GM23248 (cell line): ENCODE measurements at regions not wholly inside any gene's neighbourhood (a gene's known extent, or its start where the extent isn't known, plus 50 kb on each side); places are given as distances from the start of the nearest gene placed in this dataset.

ENCODE experiments used
- DNase-seq: peaks from one replicate; pipeline ENCODE4 v3.0.0-alpha.2; 2015
- H2AFZ ChIP-seq: fragments of 200-600 bp; sonication (generic); 2 replicates; pipeline ENCODE4 v1.6.1; 2016; ENCODE audit warnings: antibody characterized with exemption
- H3F3A ChIP-seq: fragments of 200-600 bp; sonication (generic); 2 replicates; pipeline ENCODE4 v1.6.1; 2016; ENCODE audit warnings: mild to moderate bottlenecking, antibody characterized with exemption, mixed run types; ENCODE audit not compliant: insufficient read depth
- H3K27ac ChIP-seq: fragments of 200-600 bp; sonication (generic); 2 replicates; pipeline ENCODE4 v1.5.1; 2016; ENCODE audit warnings: mild to moderate bottlenecking
- H3K27me3 ChIP-seq: fragments of 200-600 bp; sonication (generic); replicated peaks from 2 replicates; pipeline ENCODE4 v1.6.1; 2016; ENCODE audit warnings: mild to moderate bottlenecking; ENCODE audit not compliant: insufficient read depth
- H3K36me3 ChIP-seq: fragments of 200-600 bp; sonication (generic); 2 replicates; pipeline ENCODE4 v1.6.1; 2016; ENCODE audit warnings: low read depth, mild to moderate bottlenecking
- H3K4me1 ChIP-seq: fragments of 200-600 bp; sonication (generic); 2 replicates; pipeline ENCODE4 v1.6.1; 2016; ENCODE audit warnings: mild to moderate bottlenecking; ENCODE audit not compliant: insufficient read depth
- H3K4me2 ChIP-seq: fragments of 200-600 bp; sonication (generic); one replicate; pipeline ENCODE4 v1.6.1; 2016; ENCODE audit warnings: mild to moderate bottlenecking; ENCODE audit not compliant: unreplicated experiment
- H3K4me3 ChIP-seq: fragments of 200-600 bp; sonication (generic); 2 replicates; pipeline ENCODE4 v1.5.1; 2016; ENCODE audit warnings: mild to moderate bottlenecking
- H3K79me2 ChIP-seq: fragments of 200-600 bp; sonication (generic); 2 replicates; pipeline ENCODE4 v1.6.1; 2016; ENCODE audit warnings: mild to moderate bottlenecking; ENCODE audit not compliant: insufficient read depth
- H3K9ac ChIP-seq: fragments of 200-600 bp; sonication (generic); 2 replicates; pipeline ENCODE4 v1.6.1; 2016; ENCODE audit warnings: mild to moderate bottlenecking
- H3K9me2 ChIP-seq: fragments of 200-600 bp; sonication (generic); 2 replicates; pipeline ENCODE4 v1.6.1; 2016; ENCODE audit warnings: mixed run types, mild to moderate bottlenecking, moderate library complexity; ENCODE audit not compliant: insufficient read depth
- H3K9me3 ChIP-seq: fragments of 200-600 bp; sonication (generic); one replicate; pipeline ENCODE4 v1.6.1; 2017; ENCODE audit warnings: low read depth
- H4K20me1 ChIP-seq: fragments of 200-600 bp; sonication (generic); 2 replicates; pipeline ENCODE4 v1.6.0; 2016; ENCODE audit not compliant: insufficient read depth
- EZH2 ChIP-seq: fragments of 200-600 bp; sonication (generic); IDR thresholded peaks from 2 replicates; pipeline ENCODE4 v1.6.1; 2018; ENCODE audit warnings: antibody characterized with exemption, mild to moderate bottlenecking; ENCODE audit not compliant: insufficient read depth, poor library complexity, severe bottlenecking
- EZH2phosphoT487 ChIP-seq: fragments of 200-600 bp; sonication (generic); IDR thresholded peaks from 2 replicates; pipeline ENCODE4 v1.6.1; 2018; ENCODE audit warnings: antibody characterized with exemption, moderate library complexity, mild to moderate bottlenecking, low read depth; ENCODE audit not compliant: insufficient read depth
- WGBS, 2 experiments: methylation state at CpG; one replicate each; pipeline ENCODE4 v1.1.6; 2015 to 2017; ENCODE audit warnings: low lambda C conversion rate in 2 of 2, low coverage in 1 of 2; ENCODE audit errors: missing lambda C conversion rate in 2 of 2; 5-methylcytosine and 5-hydroxymethylcytosine counted together
- in situ Hi-C: fragments of 300-500 bp; cut with MboI; formaldehyde crosslinking; loops from 2 replicates; pipeline ENCODE4 v1.15.0; 2020

DNA sequence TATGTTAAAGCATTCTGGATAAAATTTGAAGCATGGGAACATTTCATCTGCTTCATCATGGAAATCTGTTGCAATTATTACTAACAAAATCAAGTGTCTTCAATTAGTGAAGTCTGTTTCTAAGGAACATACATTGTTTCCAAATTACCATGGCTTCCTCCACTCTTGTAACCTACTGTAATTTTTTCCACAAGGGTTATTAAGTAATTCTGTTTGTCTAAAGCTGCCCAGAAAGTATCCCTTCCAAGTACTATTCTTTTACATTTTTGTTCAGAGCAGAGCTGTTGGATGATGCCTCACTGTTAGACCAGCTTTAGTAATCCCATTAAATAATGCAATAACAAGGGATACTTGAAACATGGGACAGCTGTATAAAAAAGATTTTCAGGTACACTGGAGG lies 483.5 kb upstream of the CD180 start:
- Histone ChIP-seq H3K4me2 (no peak overlapping the region), H3K79me2 (no peaks in the 10 kb centered on the region), H3K9me2 (no peaks in the 10 kb centered on the region), H3K27me3 (no peaks in the 10 kb centered on the region), H3K9me3 (no peaks in the 10 kb centered on the region), H3K4me3 (no peak overlapping the region), H2AFZ (no peak overlapping the region), H3K27ac (no peak overlapping the region), H4K20me1 (no peaks in the 10 kb centered on the region), H3K36me3 (no peaks in the 10 kb centered on the region), H3F3A (no peaks in the 10 kb centered on the region), H3K9ac (no peak overlapping the region), H3K4me1 (no peaks in the 10 kb centered on the region)
- peak; percentile 40 for DNase-seq
- in situ Hi-C loops: no loop called here
- TF ChIP-seq EZH2 (no peak), EZH2phosphoT487 (no peak)

GRCh38 chr5:67679184-67679841 lies 482.7 kb upstream of the CD180 start:
- H3K79me2 ChIP-seq: no peaks in the 10 kb centered on the region
- no peak overlapping the region for H2AFZ ChIP-seq
- H3K4me1 ChIP-seq: no peaks in the 10 kb centered on the region
- no peak overlapping the region for H3K9ac ChIP-seq
- no peak overlapping the region for H3K4me3 ChIP-seq
- H3K36me3 ChIP-seq: no peaks in the 10 kb centered on the region
- no peaks in the 10 kb centered on the region for H3K27me3 ChIP-seq
- 71 to 73% methylated on average over 7 of the region's 7 CpGs for WGBS, 2 experiments
- TF ChIP-seq EZH2 (no peak), EZH2phosphoT487 (no peak)
- DNase-seq: no peak
- no peak overlapping the region for H3K27ac ChIP-seq
- in situ Hi-C loops: no loop called here
- no peaks in the 10 kb centered on the region for H3F3A ChIP-seq
- no peaks in the 10 kb centered on the region for H3K9me2 ChIP-seq
- H3K4me2 ChIP-seq: no peak overlapping the region
- no peaks in the 10 kb centered on the region for H4K20me1 ChIP-seq
- no peaks in the 10 kb centered on the region for H3K9me3 ChIP-seq

- in situ Hi-C loops: no loop called here
- Histone ChIP-seq H3K79me2 (no peaks in the 10 kb centered on the region), H3K27ac (no peak overlapping the region), H3K9me3 (no peaks in the 10 kb centered on the region), H4K20me1 (no peaks in the 10 kb centered on the region), H3K4me3 (no peak overlapping the region), H3K9ac (no peak overlapping the region), H3K27me3 (no peaks in the 10 kb centered on the region), H3K4me1 (no peaks in the 10 kb centered on the region), H3F3A (no peaks in the 10 kb centered on the region), H3K9me2 (no peaks in the 10 kb centered on the region), H2AFZ (no peak overlapping the region), H3K4me2 (no peak overlapping the region), H3K36me3 (no peaks in the 10 kb centered on the region)
- WGBS, 2 experiments: 84 to 96% methylated on average over 3 of the region's 3 CpGs
- TF ChIP-seq EZH2 (no peak), EZH2phosphoT487 (no peak)
- no peak for DNase-seq
Observed at GRCh38 chr5:67678594-67678993, 482.0 kb upstream of the CD180 start.

DNA sequence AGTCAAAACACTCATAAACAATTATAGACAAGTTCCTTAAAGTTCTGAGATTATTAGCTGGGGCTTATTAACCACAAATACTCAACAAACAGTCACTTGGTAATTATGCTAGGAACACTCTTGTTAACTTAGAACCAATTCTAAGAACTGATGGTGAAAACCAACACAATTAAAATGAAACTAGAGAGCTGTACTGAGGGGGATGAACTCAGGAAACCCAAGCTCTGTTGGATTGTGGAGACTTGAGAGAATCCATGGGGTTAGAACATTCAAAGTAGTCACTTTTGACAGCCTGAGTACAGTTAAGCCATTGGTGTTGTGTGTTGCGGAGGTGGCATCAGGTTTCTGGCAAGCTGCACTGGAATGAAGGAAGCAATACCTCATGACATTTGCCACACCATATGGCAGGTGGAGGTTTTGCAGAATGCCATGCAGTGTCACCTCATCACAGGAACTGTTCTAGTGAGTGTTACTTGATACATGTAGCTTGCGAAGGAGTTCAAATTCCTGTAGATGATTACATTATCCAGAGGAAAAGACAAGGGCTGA lies 480.9 kb upstream of the CD180 start:
- Histone ChIP-seq H4K20me1 (no peaks in the 10 kb centered on the region), H3K79me2 (no peaks in the 10 kb centered on the region), H3K27ac (no peak overlapping the region), H3K9me2 (no peaks in the 10 kb centered on the region), H3K9me3 (no peaks in the 10 kb centered on the region), H3K4me1 (peaks cover 5% of the 10 kb centered on the region; the same call in 1 of the 2 replicates), H3K27me3 (no peaks in the 10 kb centered on the region), H2AFZ (no peak overlapping the region), H3F3A (no peaks in the 10 kb centered on the region), H3K36me3 (no peaks in the 10 kb centered on the region), H3K4me2 (no peak overlapping the region), H3K4me3 (no peak overlapping the region), H3K9ac (no peak overlapping the region)
- WGBS, 2 experiments: 95 to 98% methylated on average over 2 of the region's 2 CpGs
- TF ChIP-seq EZH2phosphoT487 (no peak), EZH2 (no peak)
- DNase-seq: no peak
- in situ Hi-C loops: no loop called here

DNA sequence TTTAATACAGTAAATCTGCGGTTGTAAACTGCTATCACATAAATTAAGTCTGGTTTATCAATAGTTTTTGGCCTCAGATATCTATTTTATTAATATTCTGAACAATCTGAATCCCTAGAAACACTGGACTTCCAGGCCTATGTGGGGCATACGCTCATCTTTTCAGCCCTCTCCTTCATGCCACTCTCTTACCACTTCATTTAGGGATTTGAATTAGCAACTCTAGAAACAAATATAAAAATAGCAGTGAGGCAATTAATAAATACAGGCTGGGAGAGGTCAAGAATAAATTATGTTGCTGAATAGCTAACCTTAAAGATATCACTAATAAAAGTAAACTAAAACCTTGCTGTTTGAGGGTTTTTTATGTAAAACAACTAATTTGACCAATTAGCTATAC lies 480.3 kb upstream of the CD180 start:
- Histone ChIP-seq H3K4me3 (no peak overlapping the region), H3K4me1 (peaks cover 8% of the 10 kb centered on the region; the same call in 1 of the 2 replicates), H3K9me2 (no peaks in the 10 kb centered on the region), H3K9me3 (no peaks in the 10 kb centered on the region), H3K36me3 (no peaks in the 10 kb centered on the region), H3K27me3 (no peaks in the 10 kb centered on the region), H3K9ac (no peak overlapping the region), H3K79me2 (no peaks in the 10 kb centered on the region), H3K4me2 (no peak overlapping the region), H3F3A (no peaks in the 10 kb centered on the region), H4K20me1 (no peaks in the 10 kb centered on the region), H2AFZ (no peak overlapping the region), H3K27ac (no peak overlapping the region)
- TF ChIP-seq EZH2phosphoT487 (no peak), EZH2 (no peak)
- in situ Hi-C loops: no loop called here
- no peak for DNase-seq
- WGBS, 2 experiments: 72 to 77% methylated on average over 2 of the region's 2 CpGs
